AG10803 (cell line): ENCODE measurements at regions not wholly inside any gene's neighbourhood (a gene's known extent, or its start where the extent isn't known, plus 50 kb on each side); places are given as distances from the start of the nearest gene placed in this dataset.

Experiments used
- DNase-seq: peaks from one replicate; pipeline ENCODE4 v3.0.0; 2010; ENCODE audit warnings: low read depth
- H3K4me3 ChIP-seq: 2 replicates; pipeline ENCODE4 v1.5.1; 2011; ENCODE audit warnings: mild to moderate bottlenecking, low read length, control low read depth
- CTCF ChIP-seq: conservative IDR thresholded peaks from 2 replicates; pipeline ENCODE4 v1.5.1; 2011; ENCODE audit warnings: mild to moderate bottlenecking, low read length, control low read depth, inconsistent platforms

GRCh38 chr16:26317885-26318284, 626.1 kb downstream of the HS3ST4 start:
- no peak overlapping the region for H3K4me3 ChIP-seq
- TF ChIP-seq CTCF, result no peak
- no peak for DNase-seq

DNA sequence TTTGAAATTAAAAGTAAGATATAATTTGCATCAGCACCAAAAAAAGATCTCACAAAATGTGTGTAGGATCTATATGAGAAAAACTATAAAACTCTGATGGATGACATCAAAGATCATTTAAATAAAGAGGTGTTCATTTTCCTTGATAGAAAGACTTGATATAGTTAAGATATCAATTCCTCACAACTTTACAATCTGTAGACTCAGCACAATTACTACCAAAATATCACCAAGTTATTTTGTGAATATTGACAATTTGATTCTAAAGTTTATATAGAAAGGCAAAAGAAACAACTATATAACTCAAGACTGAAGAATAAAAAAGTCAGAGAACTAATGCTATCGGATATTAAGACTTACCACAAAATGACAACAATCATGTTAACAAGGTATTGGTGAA, 638.9 kb downstream of the HS3ST4 start:
- no peak for DNase-seq
- H3K4me3 ChIP-seq, result no peak overlapping the region
- no peak for TF ChIP-seq CTCF

GRCh38 chr16:26334218-26335111, 642.7 kb downstream of the HS3ST4 start:
- H3K4me3 ChIP-seq, result no peak overlapping the region
- no peak for DNase-seq
- TF ChIP-seq CTCF, result no peak

DNA sequence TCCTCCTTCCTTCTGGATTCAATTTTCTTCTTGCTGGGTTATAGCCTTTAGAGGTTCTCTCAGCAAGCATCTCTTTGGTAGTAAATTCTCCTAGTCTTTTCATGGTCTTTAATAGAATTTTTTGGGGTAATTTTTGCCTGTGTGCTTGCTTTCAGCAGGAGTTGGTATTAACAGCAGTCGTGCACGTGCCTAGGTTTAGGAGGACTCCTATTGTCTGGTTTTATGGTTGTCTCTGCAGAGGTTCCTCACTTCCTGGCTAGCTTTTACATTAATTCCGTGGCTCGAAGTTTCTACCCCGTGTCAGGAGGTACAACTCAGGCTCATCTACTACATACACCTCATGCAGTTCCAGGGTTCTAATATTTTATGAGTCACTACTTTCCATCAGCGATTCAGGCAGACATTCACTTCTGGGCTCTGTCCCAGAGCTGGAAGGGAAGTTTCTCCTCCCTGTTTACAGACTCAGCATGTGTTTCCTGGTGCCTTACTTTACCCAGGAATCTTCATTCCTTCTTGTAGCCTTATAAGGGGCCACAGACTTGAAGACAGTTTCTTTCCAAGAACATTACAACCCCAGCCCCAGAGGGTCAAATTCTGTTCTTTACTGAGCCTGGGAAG, 643.6 kb downstream of the HS3ST4 start:
- H3K4me3 ChIP-seq, result no peak overlapping the region
- no peak for TF ChIP-seq CTCF
- no peak for DNase-seq

- no peak overlapping the region for H3K4me3 ChIP-seq
- DNase-seq, result no peak
- no peak for TF ChIP-seq CTCF
Measured at GRCh38 chr16:26342621-26343020, 650.9 kb downstream of the HS3ST4 start.

- no peak for TF ChIP-seq CTCF
- H3K4me3 ChIP-seq, result no peak overlapping the region
- no peak for DNase-seq
Measured at GRCh38 chr16:26344240-26344776, 652.5 kb downstream of the HS3ST4 start.
